Type B pancreatic cell (in vitro differentiated cells): ENCODE measurements at regions not wholly inside any gene's neighbourhood (a gene's known extent, or its start where the extent isn't known, plus 50 kb on each side); places are given as distances from the start of the nearest gene placed in this dataset.
"Not testable (repeated sequence)": the region's sequence is repeated elsewhere in the genome, so short reads cannot be mapped to it uniquely, and the experiment has no call there.

Experiments
- DNase-seq: peaks from one replicate; pipeline ENCODE4 v3.0.0; 2021; ENCODE audit warnings: mixed read lengths; ENCODE audit not compliant: unreplicated experiment; ENCODE audit errors: extremely low spot score
- H3K27ac Mint-ChIP-seq: 2 replicates; pipeline ENCODE4 v1.8.0; 2021; ENCODE audit warnings: mild to moderate bottlenecking, mixed read lengths
- H3K27me3 Mint-ChIP-seq: 2 replicates; pipeline ENCODE4 v1.8.0; 2021; ENCODE audit warnings: mixed read lengths
- H3K36me3 Mint-ChIP-seq: 2 replicates; pipeline ENCODE4 v1.8.0; 2021; ENCODE audit warnings: mixed read lengths
- H3K4me1 Mint-ChIP-seq: one replicate; pipeline ENCODE4 v1.8.0; 2021; ENCODE audit warnings: mixed read lengths; ENCODE audit not compliant: unreplicated experiment
- H3K4me3 Mint-ChIP-seq: 2 replicates; pipeline ENCODE4 v1.8.0; 2021; ENCODE audit warnings: mild to moderate bottlenecking, mixed read lengths
- H3K9me3 Mint-ChIP-seq: 2 replicates; pipeline ENCODE4 v1.8.0; 2021; ENCODE audit warnings: mixed read lengths
- TF ChIP-seq, protein P1 (sequence below): fragments of 200-600 bp; sonication (generic); conservative IDR thresholded peaks from 2 replicates; pipeline ENCODE4 v1.5.0; 2021; ENCODE audit warnings: antibody characterized with exemption, mild to moderate bottlenecking

DNA sequence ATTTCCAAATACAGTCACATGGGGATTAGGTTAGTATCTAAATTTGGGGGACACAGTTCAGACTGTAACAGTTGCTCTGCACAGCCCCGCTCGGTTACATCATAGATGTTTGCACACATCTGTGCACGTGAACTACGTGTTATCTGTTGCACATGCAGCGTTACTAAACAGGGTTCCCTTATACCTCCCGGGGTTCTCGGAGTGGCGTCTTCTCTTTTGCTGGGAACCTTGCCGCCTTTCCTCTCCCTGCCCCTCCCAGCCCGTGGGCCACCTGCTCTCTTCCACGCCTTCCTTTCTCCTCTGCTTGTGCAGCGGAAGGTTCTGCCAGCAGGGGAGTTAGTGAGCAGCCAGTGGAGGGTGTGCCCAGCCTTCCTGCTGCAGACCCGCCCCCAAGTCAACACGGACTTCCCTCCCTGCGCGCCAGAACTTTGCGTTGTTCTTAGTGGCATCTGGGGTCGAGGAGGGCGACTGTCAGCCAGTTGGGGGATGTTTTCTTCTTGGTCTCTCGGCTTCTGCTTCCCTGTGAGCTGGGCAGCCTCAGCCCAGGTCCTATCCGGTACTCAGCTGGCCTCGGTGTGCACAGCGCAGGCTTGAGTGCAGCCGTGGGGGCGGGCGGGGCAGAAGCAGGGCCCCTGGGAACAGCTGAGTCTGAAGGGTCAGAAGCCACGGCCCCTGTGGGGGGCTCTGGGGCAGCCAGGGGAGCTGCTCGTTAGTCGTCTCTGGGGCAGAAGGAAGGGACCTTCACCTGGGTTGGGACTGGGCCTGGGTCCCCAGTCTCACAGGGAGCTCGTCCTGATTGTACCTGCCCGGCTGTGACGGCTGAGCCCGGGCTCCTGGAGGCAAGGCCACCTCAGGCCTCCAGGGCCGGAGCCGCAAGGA lies 146.7 kb downstream of the IGLL1 start:
- not testable (repeated sequence) for H3K27me3 Mint-ChIP-seq, H3K36me3 Mint-ChIP-seq, DNase-seq, H3K9me3 Mint-ChIP-seq
- Mint-ChIP-seq H3K27ac (peak overlapping the region; percentile 74), H3K4me3 (peak overlapping the region; percentile 81), H3K4me1 (peaks cover 29% of the 10 kb centered on the region)
- TF ChIP-seq, protein P1, sequence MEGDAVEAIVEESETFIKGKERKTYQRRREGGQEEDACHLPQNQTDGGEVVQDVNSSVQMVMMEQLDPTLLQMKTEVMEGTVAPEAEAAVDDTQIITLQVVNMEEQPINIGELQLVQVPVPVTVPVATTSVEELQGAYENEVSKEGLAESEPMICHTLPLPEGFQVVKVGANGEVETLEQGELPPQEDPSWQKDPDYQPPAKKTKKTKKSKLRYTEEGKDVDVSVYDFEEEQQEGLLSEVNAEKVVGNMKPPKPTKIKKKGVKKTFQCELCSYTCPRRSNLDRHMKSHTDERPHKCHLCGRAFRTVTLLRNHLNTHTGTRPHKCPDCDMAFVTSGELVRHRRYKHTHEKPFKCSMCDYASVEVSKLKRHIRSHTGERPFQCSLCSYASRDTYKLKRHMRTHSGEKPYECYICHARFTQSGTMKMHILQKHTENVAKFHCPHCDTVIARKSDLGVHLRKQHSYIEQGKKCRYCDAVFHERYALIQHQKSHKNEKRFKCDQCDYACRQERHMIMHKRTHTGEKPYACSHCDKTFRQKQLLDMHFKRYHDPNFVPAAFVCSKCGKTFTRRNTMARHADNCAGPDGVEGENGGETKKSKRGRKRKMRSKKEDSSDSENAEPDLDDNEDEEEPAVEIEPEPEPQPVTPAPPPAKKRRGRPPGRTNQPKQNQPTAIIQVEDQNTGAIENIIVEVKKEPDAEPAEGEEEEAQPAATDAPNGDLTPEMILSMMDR, result peak; percentile 73

DNA sequence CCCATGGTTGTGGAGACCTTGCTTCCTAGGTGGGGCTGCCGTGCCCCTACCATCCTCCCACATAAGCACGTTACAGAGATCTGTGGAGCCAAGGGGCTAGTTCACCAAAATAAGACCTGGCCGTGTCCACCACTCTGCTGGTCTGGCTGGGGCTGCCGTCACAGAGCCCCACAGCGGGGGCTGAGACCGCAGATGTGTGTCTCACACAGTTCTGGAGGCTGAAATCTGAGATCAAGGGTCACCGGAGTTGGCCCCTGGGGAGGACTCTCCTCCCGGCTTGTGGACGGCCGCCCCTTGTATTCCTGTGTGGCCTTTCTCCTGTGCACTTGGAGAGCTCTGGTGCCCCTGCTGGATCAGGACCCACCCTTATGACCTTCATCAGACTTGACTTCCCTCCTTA lies 147.4 kb downstream of the IGLL1 start:
- Mint-ChIP-seq H3K27ac (peak overlapping the region; percentile 74), H3K4me3 (peak overlapping the region; percentile 81), H3K4me1 (peaks cover 28% of the 10 kb centered on the region)
- not testable (repeated sequence) for DNase-seq, H3K9me3 Mint-ChIP-seq, H3K36me3 Mint-ChIP-seq, H3K27me3 Mint-ChIP-seq

DNA sequence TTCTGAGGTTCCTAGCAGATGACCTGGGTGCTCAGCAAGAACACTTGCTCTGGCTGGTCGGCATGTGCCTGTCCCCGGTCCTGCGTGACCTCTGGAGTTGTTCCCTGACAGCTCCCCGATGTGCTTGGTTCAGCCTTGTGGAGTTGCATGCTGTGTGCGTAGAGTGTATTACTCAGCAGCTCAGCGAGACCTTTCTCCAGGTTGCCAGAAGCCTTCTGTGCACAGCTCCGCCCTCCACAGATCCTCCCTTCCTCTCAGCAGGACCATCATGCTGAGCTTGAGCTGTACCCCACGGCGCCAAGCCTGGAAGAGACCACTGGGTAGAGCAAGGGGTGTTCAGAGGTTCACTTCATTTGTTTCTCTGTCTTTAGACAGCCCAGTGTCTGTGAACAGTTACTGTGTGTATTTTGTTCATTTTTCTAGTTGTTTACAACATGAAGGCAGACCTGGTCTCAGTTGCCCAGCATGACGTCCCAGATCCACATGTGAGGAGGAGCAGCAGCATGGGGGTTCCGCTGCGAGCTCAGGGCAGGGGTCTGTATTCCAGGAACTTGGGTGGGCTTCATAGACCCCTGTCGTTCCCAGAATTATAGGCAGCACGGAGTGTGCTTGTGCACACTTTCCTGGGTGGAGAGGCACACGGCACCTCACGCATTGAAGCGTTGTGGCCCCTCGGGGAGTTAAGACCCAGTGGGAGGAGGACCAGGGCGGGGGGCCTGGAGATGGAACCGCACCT lies 148.6 kb downstream of the IGLL1 start:
- peak overlapping the region; percentile 34 for H3K4me3 Mint-ChIP-seq
- TF ChIP-seq, protein P1, result no peak

DNA sequence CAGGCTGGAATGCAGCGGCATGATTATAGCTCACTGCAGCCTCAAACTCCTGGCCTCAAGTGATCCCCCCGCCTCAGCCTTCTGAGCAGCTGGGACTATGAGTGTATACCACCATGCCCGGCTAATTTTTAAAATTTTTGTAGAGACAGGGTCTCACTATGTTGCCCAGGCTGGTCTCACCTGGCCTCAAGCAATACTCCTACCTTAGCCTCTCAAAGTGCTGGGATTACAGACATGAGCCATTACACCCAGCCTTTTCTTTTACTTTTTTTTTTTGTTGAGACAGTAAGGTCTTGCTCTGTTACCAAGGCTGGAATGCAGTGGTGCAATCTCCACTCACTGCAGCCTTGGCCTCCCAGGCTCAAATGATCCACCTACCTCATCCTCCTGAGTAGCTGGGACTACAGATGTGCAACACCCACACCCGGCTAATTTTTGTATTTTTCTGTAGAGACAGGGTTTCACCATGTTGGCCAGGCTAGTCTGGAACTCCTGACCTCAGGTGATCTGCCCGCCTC lies 155.5 kb downstream of the IGLL1 start:
- not testable (repeated sequence) for H3K36me3 Mint-ChIP-seq, DNase-seq, H3K9me3 Mint-ChIP-seq, H3K4me1 Mint-ChIP-seq, H3K27me3 Mint-ChIP-seq, H3K27ac Mint-ChIP-seq, H3K4me3 Mint-ChIP-seq

More for the DNA sequence above, 148.6 kb downstream of the IGLL1 start:
- peak overlapping the region; percentile 66 for H3K27ac Mint-ChIP-seq
- H3K4me1 Mint-ChIP-seq, result peaks cover 25% of the 10 kb centered on the region
- DNase-seq, result no peak
- no peaks in the 10 kb centered on the region for H3K9me3 Mint-ChIP-seq
- H3K27me3 Mint-ChIP-seq, result no peaks in the 10 kb centered on the region
- H3K36me3 Mint-ChIP-seq, result peaks cover 12% of the 10 kb centered on the region

DNA sequence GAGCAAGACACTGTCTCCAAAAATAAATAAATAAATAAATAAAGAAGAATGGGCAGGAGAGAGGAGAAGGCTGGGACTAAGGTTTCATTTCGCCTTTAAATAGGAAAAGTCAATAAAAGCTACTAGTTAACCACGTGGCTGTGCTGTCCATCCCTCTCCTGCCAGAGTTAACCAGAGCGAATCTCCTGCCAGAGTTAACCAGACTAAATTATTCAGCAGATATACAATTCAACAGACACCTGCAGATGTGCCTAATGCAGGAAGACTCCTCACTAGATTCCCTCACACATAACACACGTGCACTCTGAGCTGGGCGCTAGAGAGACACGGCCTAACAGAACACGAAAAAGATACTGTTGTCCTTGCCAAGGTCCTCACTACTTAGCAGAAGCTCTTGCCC lies 156.1 kb downstream of the IGLL1 start:
- Mint-ChIP-seq H3K27me3 (no peaks in the 10 kb centered on the region), H3K4me1 (peaks cover 11% of the 10 kb centered on the region), H3K27ac (no peak overlapping the region), H3K4me3 (no peak overlapping the region), H3K36me3 (peaks cover 4% of the 10 kb centered on the region), H3K9me3 (no peaks in the 10 kb centered on the region)
- no peak for DNase-seq
- TF ChIP-seq, protein P1, result no peak

DNA sequence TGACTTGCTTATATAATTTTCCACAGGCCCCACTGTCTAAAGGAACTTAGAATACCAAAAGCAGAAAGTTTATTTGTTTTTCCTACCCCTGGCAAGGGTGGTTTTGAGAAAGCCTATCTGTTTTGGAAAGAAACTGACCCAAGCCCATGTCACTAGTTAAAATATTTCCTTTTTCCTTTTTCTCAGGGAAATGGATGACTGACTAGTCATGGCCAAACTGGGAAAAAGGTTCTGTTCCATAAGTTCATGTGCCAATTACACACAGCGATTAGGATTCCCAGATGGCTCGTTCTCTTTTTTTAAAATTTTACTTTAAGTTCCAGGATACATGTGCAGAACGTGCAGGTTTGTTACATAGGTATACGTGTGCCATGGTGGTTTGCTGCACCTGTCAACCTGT lies 157.8 kb downstream of the IGLL1 start:
- H3K36me3 Mint-ChIP-seq, H3K4me3 Mint-ChIP-seq, DNase-seq, H3K9me3 Mint-ChIP-seq, H3K27me3 Mint-ChIP-seq, H3K27ac Mint-ChIP-seq: not testable (repeated sequence)
- H3K4me1 Mint-ChIP-seq, result peaks cover 19% of the 10 kb centered on the region

DNA sequence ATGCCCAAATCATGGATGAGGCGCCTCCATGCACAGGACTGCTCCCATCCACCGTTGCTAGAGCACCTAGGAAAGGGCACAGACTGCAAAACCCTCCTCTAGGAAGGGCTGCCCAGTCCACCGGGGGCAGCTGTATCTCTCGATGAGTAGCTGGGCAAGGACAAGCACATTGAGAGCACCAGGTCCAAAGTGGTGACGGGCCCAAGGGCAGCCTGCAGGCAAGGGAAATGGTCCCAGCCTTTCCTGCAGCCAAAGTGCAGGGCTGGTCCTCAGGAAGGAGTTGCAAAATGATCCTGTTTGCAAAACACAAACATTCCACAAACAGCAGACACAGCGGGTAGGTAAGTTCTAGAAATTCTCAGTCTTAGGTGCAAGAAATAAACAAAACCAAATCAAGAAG lies 158.8 kb downstream of the IGLL1 start:
- not testable (repeated sequence) for H3K4me3 Mint-ChIP-seq, H3K27ac Mint-ChIP-seq, H3K36me3 Mint-ChIP-seq, H3K9me3 Mint-ChIP-seq, DNase-seq, H3K27me3 Mint-ChIP-seq
- peaks cover 19% of the 10 kb centered on the region for H3K4me1 Mint-ChIP-seq
